ENCODE measurements at regions not wholly inside any gene's neighbourhood (a gene's known extent, or its start where the extent isn't known, plus 50 kb on each side); places are given as distances from the start of the nearest gene placed in this dataset.

DNA sequence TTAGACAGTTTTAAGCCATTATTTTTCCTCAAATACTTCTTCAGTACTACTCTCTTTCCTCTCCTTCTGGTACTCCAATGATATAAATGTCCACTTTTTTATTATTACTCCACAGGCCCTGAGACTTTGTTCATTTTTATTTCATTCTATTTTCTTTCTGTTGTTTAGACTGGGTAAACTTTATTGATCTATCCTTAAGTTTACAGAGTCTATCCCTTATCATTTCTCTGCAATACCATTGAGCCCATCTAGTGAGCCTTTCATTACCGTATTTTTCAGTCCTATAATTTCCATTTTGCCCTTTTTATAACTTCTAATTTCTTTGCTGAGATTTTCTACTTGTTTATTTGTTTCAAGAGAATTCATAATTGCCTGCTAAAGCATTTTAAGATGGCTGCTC, 193.7 kb downstream of the TOX3 start:
- H3K79me2 ChIP-seq (ENCODE audit: insufficient read depth, low read length), result no peaks in the 10 kb centered on the region
- no peak overlapping the region for H3K27ac ChIP-seq (ENCODE audit: extremely low read length, insufficient read depth, low read length)
- no peak for TF ChIP-seq ZNF441 (CRISPR knock-in tag; IDR thresholded peaks at IDR 0.05; ENCODE audit: borderline replicate concordance)
- TF ChIP-seq ZFP1 (CRISPR knock-in tag; IDR thresholded peaks at IDR 0.05), result no peak
- no peak for TF ChIP-seq ZNF33A (CRISPR knock-in tag; IDR thresholded peaks at IDR 0.05; ENCODE audit: borderline replicate concordance)
- no peak for TF ChIP-seq ZNF709 (CRISPR knock-in tag; IDR thresholded peaks at IDR 0.05)
- TF ChIP-seq MTA1 (CRISPR knock-in tag; IDR thresholded peaks at IDR 0.05; ENCODE audit: borderline replicate concordance), result no peak
- no peak for TF ChIP-seq ZNF674 (CRISPR knock-in tag; IDR thresholded peaks at IDR 0.05; ENCODE audit: low read depth)
- TF ChIP-seq REXO4 (CRISPR knock-in tag; IDR thresholded peaks at IDR 0.05; ENCODE audit: borderline replicate concordance), result no peak
- no peak for TF ChIP-seq SMAD1 (CRISPR knock-in tag; IDR thresholded peaks at IDR 0.05; ENCODE audit: borderline replicate concordance, low read depth)
- no peak for TF ChIP-seq ONECUT2 (CRISPR knock-in tag; IDR thresholded peaks at IDR 0.05)
- no peak for TF ChIP-seq ZNF678 (CRISPR knock-in tag; IDR thresholded peaks at IDR 0.05)
- TF ChIP-seq, protein P1, sequence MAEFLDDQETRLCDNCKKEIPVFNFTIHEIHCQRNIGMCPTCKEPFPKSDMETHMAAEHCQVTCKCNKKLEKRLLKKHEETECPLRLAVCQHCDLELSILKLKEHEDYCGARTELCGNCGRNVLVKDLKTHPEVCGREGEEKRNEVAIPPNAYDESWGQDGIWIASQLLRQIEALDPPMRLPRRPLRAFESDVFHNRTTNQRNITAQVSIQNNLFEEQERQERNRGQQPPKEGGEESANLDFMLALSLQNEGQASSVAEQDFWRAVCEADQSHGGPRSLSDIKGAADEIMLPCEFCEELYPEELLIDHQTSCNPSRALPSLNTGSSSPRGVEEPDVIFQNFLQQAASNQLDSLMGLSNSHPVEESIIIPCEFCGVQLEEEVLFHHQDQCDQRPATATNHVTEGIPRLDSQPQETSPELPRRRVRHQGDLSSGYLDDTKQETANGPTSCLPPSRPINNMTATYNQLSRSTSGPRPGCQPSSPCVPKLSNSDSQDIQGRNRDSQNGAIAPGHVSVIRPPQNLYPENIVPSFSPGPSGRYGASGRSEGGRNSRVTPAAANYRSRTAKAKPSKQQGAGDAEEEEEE (CRISPR knock-in tag; IDR thresholded peaks at IDR 0.05; ENCODE audit: borderline replicate concordance), result no peak
- TF ChIP-seq ZNF225 (CRISPR knock-in tag; IDR thresholded peaks at IDR 0.05), result no peak
- no peak for TF ChIP-seq MEF2D (CRISPR knock-in tag; IDR thresholded peaks at IDR 0.05)
- no peak for TF ChIP-seq ZNF660 (CRISPR knock-in tag; IDR thresholded peaks at IDR 0.05; ENCODE audit: borderline replicate concordance, low read depth)
- no peak for TF ChIP-seq HNRNPUL1 (IDR thresholded peaks at IDR 0.05; ENCODE audit: low read depth, low read length)
- no peak for TF ChIP-seq GMEB1 (CRISPR knock-in tag; IDR thresholded peaks at IDR 0.05; ENCODE audit: borderline replicate concordance)
- TF ChIP-seq ZNF672 (CRISPR knock-in tag; IDR thresholded peaks at IDR 0.05), result no peak
- no peaks in the 10 kb centered on the region for H3K36me3 ChIP-seq (replicated peaks in 1 of 2; ENCODE audit: control insufficient read depth in 1 of 2, insufficient read depth in 2 of 2, low read length in 2 of 2)
- no peaks in the 10 kb centered on the region for H3K27me3 ChIP-seq (ENCODE audit: control insufficient read depth in 1 of 2, insufficient read depth in 2 of 2, low read length in 2 of 2)
- in situ Hi-C loops (cut with HindIII; ENCODE audit: extremely low pct_ligation_motif_present, low pct_unique_long_range_greater_than_20kb) (no loop called here), intact Hi-C loops (cut with micrococcal nuclease; ENCODE audit: unreplicated experiment) (no loop called here)
- H3K4me2 ChIP-seq (ENCODE audit: low read depth, low read length), result no peak overlapping the region
- ChIA-PET CTCF (ENCODE audit: low intra/inter-chr PET ratio, low total read pairs) (no interaction called here), POLR2A (no interaction called here)
- BruUV-seq (replicated peaks), result no TSS peak
- peaks cover 9% of the 10 kb centered on the region for H3K4me1 ChIP-seq (ENCODE audit: insufficient read depth, low read length)
- 0% methylated on average over 1 of the region's 1 CpG for WGBS (ENCODE audit: low lambda C conversion rate)
- no peak for FAIRE-seq
- ATAC-seq, result no peak
- no peaks in the 10 kb centered on the region for H4K20me1 ChIP-seq (ENCODE audit: insufficient read depth, low read length)
- no peak overlapping the region for H3K4me3 ChIP-seq (replicated peaks in 1 of 3; ENCODE audit: insufficient read depth in 1 of 3, low read depth in 2 of 3, low read length in 3 of 3)
- DNase-seq (ENCODE audit: low spot score), result no peak
- H3K9ac ChIP-seq (ENCODE audit: insufficient read depth, low read depth, low read length), result no peak overlapping the region
- peaks cover 12% of the 10 kb centered on the region for H3K9me3 ChIP-seq (ENCODE audit: low read length)
- no peak overlapping the region for H2AFZ ChIP-seq (ENCODE audit: low read length)
